HG03571 (cell line): ENCODE measurements at regions not wholly inside any gene's neighbourhood (a gene's known extent, or its start where the extent isn't known, plus 50 kb on each side); places are given as distances from the start of the nearest gene placed in this dataset.
"Not testable (repeated sequence)": the region's sequence is repeated elsewhere in the genome, so short reads cannot be mapped to it uniquely, and the experiment has no call there.

Experiments used
- ATAC-seq: cut with Tn5 transposase; IDR thresholded peaks from one replicate; pipeline ENCODE4 v1.9.1; 2021; ENCODE audit not compliant: unreplicated experiment

DNA sequence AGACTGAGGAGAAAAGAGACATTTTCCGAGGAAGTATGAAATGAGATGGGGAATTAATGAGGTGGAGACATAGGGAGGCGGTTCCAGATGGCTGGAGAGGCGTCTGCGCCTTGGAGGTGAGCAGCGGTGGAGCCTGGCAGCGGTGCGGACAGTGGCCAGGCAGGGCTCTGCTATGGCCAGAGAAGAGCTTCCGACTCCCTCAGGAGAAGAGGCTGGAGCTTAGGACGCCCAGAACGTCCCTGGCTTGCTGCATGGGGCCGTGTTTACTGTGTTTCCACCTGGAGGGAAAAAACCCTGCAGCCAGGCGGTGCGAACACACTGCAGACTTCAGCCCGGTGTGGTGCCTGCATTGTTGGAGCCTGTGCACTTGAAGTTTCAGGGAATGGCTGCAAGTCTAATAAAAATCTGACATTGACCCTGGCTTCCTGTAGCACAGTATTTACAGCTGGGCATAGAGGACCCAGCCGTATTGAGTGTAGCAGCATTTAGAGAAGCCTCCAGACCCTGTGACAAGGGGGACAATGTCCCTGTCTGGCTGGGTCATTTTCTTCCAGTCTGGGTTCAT is 447.1 kb upstream of the MKI67 start:
- ATAC-seq, result no peak

DNA sequence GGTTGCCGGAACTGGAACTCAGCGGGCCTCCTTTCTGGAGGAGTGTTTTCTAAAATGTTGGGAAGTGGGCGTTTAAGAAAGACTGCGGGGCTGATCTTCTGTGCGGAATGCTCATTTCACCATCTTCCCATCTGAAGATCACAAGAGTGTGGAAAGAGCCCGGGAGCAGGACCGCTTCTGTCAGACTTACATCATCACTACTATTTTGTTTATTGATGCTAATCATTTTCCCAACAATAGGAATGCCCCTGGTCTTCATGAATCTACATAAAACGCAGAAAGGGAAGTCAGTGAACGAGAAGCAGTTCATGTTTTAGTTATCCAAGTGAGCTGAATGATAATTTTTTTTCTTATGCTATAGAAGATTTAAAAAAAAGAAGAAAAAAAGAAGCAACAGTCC is 447.8 kb upstream of the MKI67 start:
- no peak for ATAC-seq

DNA sequence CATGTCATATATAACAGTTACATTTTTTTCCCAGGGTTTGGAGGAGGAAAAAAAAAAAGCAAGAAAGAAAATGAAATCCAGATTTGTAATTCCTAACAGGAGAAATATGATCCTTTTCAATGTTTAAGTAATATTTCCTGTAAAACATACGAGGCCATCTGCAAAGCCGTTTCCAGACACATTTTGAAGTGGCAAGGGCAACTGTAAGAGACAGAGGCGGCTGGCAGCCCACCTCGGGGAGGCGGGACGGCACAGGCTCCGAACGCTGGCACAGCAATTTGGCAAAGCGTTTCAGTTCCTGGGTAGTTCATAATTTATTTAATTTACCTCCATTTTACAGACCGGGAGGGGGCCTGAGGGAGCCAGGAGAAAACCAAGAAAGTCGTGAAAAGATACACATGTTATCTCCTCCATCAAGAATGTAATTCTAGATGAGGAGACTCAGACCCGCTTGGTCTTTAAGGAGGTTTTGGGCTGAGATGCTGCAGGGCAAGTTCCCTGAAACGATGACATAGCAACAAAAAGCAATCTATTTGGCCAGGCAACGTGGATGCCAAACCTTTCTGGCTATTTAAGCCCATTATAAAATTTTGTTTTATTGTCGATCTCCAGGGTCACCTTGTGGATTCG is 448.5 kb upstream of the MKI67 start:
- ATAC-seq, result no peak

DNA sequence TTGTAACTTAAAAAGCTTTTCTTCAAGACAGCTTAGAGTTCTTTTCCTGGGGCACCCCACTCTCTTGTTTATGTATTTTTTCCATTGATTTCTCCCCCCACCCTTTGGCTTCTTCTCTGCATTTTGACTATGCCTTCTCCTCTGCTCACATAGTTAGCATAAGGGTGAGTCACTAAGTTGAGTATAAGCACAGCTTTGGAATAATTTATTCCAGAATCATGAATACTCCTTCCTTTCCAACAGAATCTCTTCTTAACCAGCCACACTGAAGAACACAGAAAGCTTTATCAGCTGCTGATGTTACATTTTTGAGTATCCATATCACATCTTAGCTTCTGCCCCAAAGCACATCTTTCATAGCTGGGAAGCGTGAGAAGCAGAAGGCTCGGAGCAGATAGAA is 449.5 kb upstream of the MKI67 start:
- no peak for ATAC-seq

DNA sequence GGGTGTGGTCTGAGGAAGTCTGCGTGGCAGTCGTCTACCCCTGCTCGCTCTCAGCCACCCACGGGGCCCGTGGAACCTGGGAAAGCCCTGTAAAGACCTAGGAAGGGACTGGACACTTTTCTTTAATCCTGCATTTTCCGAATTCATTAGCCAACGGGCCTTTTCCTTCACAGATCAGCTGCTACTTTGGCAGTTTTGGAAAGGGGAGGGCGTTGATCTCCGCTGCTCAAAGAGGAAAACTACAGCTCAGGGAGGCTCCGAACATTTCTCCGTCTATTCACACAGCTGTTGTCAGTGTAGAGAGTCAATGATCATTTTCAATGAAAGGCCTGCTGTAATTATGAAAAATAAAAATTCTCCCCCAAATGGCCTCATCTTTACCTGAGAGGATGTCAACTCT is 450.1 kb upstream of the MKI67 start:
- ATAC-seq, result no peak

DNA sequence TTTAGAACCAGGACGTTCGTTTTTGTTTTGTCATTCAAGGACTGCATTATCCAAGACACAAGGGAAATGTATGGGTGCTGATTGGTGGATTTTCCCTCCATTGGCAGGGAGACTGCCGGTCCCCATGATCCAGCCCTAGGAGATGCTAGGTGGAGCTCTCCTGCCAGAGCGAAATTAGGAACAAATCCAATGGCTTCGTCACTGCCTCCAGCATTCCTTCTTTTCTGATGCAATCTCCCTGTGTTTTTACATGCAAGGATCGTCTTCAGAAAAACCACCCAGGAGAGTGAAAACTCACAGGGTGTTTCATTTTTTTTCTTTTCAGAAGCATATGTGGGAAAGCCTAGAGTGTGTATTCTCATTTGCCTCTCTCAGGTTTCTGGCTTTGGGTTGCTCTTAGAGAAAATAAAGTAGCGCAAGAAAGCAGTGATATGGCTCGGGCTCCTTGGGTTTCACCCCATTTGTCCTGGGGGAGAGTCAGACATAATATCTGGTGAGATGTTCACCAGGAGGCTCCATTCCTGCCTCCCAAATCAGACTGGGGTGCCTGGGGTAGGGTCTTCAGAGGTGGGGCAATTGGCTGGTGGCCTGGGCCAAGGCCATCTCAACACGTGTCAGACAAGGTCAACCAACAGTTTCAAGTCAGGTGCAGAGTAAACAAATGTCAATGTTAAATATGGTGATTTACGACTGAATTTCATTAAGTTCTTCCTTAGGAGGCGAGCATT is 450.9 kb upstream of the MKI67 start:
- no peak for ATAC-seq

DNA sequence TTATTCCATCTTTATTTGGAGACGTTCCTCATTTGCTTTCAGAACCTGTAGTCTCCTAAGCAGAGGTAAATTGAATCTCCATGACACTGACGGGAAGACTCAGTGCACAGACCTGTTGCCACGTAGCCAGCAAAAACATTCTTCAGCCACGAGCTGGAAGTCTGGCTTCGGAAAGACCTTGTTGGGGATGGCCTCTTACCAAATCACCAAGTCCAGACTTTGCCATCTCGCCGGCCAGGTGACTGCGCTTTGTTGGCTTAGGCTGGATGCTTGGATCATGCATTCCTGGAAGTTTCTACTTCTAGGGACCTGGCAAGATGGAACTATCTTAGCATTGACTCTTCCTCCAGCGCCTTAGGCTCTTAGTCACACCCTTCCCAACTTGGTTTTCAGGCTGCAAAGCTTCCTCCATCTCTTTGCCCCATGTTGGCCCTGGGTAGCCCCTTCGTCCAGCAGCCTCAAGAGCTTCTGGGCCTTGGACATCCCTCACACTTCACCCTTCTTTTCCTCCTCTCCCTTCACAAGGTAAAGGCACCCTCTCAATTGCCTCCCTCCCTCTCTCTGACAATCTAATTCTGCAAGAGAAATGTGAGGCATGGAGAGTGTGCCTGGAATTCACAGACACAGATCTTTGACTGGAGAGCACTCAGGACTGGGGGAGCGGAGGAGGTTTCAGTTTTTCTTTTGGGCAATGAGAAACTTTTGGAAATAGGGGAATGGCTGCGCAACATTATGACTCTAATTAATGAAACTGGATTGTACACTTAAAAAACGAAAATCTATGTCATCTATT is 451.9 kb upstream of the MKI67 start:
- no peak for ATAC-seq

DNA sequence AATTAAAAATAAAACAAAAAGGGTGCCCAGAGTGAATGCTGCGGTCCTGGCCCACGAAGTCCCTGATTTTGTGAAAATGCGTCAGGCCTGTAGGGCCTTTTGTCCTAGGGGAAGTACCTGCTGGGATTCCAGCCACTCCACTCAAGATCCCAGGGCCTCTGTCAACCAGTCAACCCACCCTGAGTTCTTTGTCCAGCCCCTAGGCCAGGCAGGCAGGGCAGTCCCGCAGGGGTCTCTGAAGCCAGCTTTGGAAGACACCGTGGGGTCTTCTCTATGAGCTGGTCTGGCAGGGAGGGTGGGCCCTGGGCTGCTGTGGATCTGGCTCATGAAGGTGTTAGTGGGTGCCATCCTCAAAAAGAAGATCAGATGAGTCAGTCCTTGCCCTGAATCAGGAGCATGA is 452.5 kb upstream of the MKI67 start:
- ATAC-seq, result no peak

DNA sequence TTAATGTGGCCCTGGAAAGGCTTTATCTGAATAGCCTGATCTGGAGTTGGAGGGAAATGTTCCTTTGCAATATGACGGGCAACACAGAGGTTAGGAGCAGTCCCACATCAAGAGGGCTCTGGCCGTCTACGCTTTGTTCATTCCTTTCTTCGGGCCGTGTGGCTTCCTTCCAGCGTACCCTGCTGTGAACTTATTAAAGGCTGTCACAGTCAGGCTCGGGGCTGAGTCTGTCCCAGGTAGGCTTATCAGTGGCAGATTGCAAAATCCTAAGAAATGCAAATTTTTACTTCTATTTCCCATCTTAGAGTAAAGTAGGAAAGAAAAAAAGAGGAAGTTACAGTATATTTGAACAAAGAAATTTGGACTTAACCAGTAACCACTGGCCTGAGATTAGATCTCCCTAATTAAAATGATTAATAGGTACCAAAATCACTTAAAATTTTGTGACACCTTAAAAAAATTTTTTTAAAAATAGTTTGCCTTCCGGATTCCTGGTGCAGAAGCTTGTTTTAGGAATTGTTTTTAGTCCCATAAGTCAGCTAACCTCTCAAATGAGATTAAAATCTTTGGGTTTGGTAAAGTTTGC is 453.1 kb upstream of the MKI67 start:
- ATAC-seq, result no peak

DNA sequence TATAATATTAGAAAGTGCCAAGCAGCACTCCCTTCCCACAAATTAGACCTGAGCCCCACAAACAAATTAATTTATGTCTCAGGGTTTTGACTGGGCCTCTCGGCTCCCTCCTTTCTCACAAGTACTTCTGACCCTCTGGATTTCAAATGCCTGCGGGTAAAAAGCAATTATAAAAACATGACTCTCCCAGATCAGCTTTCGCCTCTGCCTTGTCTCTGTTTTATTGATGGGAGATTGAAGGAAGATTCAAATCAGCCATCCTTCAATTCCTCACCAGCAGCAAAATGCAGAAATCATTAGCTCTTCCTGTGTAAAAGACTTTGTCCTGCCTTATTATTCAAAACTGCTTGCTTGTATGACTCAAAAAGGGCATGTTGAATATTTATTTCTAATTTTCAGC is 453.7 kb upstream of the MKI67 start:
- no peak for ATAC-seq

DNA sequence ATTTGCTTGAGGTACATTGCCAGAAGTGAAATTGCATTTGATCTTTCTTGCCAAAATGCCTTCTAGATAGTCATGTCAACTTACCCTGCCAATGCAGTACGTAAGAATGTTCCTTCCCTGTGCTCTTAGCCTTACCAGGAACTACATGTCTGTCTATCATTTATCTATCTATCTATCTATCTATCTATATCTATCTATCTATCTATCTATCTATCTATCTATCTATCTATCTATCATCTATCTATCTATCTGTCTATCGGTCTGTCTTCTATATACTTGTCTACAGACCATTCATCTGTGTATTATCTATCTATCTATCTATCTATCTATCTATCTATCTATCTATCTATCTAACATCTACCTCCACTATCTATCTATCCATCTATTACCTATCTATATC is 456.9 kb upstream of the MKI67 start:
- ATAC-seq, result not testable (repeated sequence)

DNA sequence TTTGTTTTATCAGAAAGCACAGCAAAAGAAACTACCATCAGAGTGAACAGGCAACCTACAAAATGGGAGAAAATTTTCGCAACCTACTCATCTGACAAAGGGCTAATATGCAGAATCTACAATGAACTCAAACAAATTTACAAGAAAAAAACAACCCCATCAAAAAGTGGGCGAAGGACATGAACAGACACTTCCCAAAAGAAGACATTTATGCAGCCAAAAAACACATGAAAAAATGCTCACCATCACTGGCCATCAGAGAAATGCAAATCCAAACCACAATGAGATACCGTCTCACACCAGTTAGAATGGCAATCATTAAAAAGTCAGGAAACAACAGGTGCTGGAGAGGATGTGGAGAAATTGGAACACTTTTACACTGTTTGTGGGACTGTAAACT is 460.4 kb upstream of the MKI67 start:
- not testable (repeated sequence) for ATAC-seq

DNA sequence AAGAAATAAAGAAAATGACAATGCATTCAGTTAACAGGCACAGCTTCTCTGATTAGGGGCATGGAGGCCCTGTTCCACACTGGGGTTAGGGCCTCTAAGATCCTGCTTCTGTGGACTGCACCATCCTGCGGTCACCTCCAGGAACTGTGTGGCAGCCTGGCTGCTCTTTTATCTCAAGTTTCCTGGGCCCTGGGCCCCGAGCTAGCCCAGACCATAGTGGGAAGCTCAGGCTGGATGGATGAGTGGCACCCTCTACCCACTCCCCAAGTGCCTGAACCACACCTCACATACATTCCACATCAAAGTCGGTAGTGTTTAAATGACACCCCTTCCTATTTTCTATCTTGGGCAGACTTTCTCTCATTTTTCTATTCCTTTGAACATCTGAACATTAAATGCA is 461.5 kb upstream of the MKI67 start:
- no peak for ATAC-seq

DNA sequence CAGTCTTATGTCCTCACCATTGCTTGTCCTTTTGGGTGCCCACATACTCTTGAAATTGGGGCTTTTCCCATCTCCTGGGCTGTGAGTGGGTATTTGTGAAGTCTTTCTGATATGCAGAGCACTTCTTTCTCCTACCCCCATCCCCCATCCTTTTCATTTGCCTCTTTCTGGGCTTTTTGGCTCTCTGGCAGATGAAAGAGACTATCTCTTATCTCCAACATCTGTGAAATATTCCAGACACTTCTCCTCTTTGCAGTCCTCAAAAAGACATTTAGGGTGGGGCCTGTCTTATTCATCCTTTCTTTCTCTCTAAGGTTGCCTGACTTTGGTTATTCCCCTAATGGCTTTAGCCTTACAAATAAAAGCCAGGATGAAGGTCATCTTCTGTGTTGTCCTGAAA is 462.2 kb upstream of the MKI67 start:
- ATAC-seq, result no peak

DNA sequence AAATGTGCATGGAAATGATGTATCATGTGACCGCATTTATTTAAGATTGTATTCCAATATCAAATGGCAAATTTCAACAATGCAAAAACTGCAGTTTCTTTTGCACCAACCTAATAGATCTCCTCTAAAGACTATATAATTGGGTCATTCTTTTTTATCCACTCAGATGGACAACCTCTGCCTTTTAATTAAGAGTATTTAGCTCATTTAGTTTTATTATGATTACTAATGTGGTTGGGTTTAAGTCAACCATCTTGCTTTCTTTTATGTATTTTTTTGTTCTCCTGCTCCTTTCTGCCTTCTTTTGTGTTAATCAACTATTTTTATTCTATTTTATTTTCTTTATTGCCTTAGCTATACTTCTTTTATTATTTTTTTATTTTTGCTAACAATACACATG is 468.5 kb upstream of the MKI67 start:
- ATAC-seq, result no peak

DNA sequence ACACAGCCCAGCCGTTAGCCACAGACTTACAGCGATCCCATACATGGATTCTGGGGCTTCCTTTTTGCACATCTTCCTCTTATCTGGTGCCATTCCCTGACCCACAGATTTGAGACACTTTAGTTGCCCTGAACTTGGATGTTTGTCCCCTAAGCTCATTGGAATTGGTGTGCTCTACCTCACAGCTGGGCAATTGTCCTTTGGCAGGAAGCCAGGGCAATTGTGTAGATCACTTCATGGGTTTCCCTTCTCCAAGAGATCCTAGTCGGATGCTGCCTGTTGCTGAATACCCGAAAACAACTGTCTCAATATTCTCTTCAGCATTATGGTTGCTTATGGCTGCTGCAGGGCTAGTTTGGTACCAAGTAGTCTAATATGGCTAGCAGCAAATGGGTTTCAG is 470.7 kb upstream of the MKI67 start:
- ATAC-seq, result no peak

DNA sequence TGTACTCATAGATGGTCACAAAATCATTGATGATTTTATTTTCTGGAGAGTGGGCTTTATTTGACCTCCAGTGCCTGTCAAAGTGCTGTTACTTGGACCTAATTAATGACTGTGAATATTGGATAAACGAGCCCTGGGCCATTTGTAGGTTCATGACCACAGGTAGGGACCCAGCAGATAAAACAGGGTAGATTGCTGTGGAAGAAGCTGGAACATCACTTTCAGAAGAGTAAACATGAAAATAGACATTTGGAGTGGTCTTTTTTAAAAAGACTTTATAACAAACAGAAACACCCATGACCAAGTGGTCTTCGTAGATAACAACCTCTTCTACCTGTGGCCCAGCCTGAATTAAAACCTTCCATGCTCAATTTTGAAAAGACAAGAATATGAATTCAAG is 472.8 kb upstream of the MKI67 start:
- ATAC-seq, result no peak

DNA sequence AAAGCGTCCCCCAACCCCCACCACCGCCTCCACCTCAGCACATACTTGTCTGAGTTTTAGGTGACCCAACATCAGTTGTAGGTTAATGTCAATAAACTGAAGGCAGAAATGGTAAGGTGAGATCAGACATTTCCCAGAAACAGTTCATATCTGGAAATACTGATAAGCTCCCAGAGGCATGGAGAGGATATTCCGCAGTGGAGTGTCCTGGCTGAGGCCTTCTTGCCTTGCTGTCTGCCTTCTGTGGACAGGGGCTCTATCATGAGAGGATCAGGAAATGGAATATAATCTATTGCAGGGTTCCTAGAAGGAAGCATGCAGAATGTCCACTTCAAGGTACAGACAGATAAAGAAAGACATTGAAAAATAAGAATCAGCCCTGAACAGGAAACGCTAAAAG is 473.3 kb upstream of the MKI67 start:
- ATAC-seq, result no peak

DNA sequence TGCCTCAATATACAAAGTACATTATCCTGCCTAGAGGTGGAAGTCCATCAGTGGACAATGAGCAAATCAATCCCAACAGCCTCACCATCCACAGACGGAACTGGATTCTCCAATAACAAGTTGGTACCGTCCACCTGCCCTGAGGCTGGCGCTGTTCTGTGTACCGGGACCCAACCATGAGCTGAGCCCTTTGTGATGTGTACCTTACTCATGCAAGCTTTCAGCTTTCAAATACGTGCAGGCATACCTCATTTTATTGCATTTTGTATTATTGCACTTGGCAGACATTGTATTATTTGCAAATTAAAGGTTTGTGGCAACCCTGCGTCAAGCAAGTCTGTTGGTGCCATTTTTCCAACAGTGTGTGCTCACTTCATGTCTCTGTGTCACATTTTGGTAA is 476.0 kb upstream of the MKI67 start:
- no peak for ATAC-seq

DNA sequence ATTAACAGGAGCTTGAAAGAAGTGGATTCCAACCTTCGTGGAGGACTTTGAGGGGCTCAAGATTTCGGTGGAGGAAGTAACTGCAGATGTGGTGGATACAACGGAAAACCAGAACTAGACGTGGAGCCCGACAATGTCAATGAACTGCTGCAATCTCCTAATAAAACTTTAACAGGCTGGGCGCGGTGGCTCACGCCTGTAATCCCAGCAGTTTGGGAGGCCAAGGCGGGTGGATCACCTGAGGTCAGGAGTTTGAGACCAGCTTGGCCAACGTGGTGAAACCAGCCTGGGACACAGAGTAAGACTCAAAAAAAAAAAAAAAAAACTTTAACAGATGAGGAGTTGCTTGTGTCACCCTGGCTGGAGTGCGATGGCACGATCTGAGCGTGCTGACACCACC is 477.8 kb upstream of the MKI67 start:
- no peak for ATAC-seq

DNA sequence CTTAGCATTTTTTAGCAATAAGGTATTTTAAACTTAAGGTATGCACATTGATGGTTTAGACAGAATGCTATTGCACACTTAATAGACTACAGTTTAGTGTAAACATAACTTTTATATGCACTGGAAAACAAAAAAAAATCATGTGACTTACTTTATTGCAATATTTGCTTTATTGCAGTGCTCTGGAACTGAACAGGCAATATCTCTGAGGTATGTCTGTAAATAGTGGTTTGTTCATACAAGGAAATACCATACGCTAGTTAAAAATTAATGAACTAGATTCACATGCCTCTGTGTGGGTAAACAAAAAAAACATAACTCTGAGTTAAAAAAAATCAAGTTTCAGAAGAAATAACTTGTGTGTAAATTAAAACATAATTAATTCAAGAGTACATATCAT is 479.0 kb upstream of the MKI67 start:
- ATAC-seq, result no peak

DNA sequence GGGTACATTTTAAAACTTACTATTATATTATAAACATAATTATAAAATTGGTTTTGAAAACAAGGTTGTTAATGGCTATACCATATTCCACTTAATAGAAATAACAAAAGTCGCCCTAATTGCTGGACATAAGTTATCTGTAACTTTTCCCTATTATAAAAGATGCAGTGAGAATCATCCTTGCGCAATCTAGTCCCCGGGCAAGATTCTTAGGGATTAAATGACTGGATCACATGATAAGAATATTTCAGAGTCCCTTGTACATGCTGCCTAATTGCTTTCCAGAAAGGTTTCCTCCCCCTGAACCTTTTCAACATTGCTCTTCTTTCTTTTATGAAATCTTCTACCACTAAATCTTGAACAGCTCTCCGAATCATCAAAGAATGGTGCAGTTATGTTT is 479.8 kb upstream of the MKI67 start:
- ATAC-seq, result no peak
